HCT116 (cell line): ENCODE measurements at regions not wholly inside any gene's neighbourhood (a gene's known extent, or its start where the extent isn't known, plus 50 kb on each side); places are given as distances from the start of the nearest gene placed in this dataset.

Experiments
- ATAC-seq: fragments of 200-7000 bp; cut with Tn5 transposase; 2 replicates; pipeline ENCODE4 v1.9.1; 2020; ENCODE audit warnings: mild to moderate bottlenecking, moderate library complexity
- BruUV-seq: library from RNA; stranded (reverse); fragments of 400-500 nt; replicated peaks from 2 replicates; lab custom pipeline; 2021; lab: Mats Ljungman, UMichigan
- CTCF ChIA-PET: fragments of 300-600 bp; sonication (Branson Sonifier 250); formaldehyde crosslinking; loops from one replicate; lab custom pipeline; 2021; ENCODE audit warnings: antibody characterized with exemption; lab: Charles Lee
- POLR2A ChIA-PET: fragments of 300-600, 350-600 bp; sonication (Branson Sonifier 250); formaldehyde crosslinking; loops from one replicate; lab custom pipeline; 2021; ENCODE audit warnings: antibody characterized with exemption; lab: Charles Lee
- RAD21 ChIA-PET, 2 experiments: fragments of 300-600 bp; sonication (Branson Sonifier 250); formaldehyde crosslinking; loops; one replicate each; lab custom pipeline; 2023; ENCODE audit warnings: low total read pairs in 2 of 2; ENCODE audit not compliant: uncharacterized antibody in 2 of 2, unreplicated experiment in 2 of 2, low non-redundant PET in 1 of 2; lab: Charles Lee
- DNase-seq: peaks from one replicate; pipeline ENCODE4 v3.0.0-alpha.2; 2010; ENCODE audit warnings: low read depth, low spot score
- H2AFZ ChIP-seq: fragments of 200-600 bp; shearing (Covaris generic), sonication (generic); 2 replicates; pipeline ENCODE4 v1.6.1; 2017; ENCODE audit warnings: low read depth, mixed run types, mixed read lengths, antibody characterized with exemption, low read length; ENCODE audit not compliant: poor library complexity, severe bottlenecking
- H3K27ac ChIP-seq: 2 replicates; pipeline ENCODE4 v1.5.1; 2012; ENCODE audit warnings: low read depth, low read length
- H3K27me3 ChIP-seq: fragments of 200-600 bp; sonication (generic); 2 replicates; pipeline ENCODE4 v1.6.1; 2016; ENCODE audit warnings: mixed run types, low read length, mixed read lengths; ENCODE audit not compliant: insufficient read depth
- H3K36me3 ChIP-seq, 2 experiments: fragments of 200-500 bp in 1 of 2; fragments of 200-600 bp in 1 of 2; sonication (Bioruptor generic) in 1 of 2; sonication (generic) in 1 of 2; 2 replicates each; pipeline versions ENCODE4 v1.5.1 to v1.6.1; 2014 to 2016; ENCODE audit warnings: low read length in 2 of 2, inconsistent platforms in 1 of 2, mixed read lengths in 1 of 2, mixed run types in 1 of 2; ENCODE audit not compliant: insufficient read depth in 2 of 2, control insufficient read depth in 1 of 2
- H3K4me1 ChIP-seq, 2 experiments: fragments of 200-600 bp in 1 of 2; sonication (generic) in 1 of 2; 2 replicates each; pipeline versions ENCODE4 v1.5.1 to v1.6.1; 2012 to 2017; ENCODE audit warnings: low read length in 2 of 2, inconsistent platforms in 1 of 2, mild to moderate bottlenecking in 1 of 2, mixed read lengths in 1 of 2, mixed run types in 1 of 2, moderate library complexity in 1 of 2; ENCODE audit not compliant: insufficient read depth in 2 of 2, control insufficient read depth in 1 of 2
- H3K4me2 ChIP-seq: fragments of 200-600 bp; sonication (generic); 2 replicates; pipeline ENCODE4 v1.6.1; 2017; ENCODE audit warnings: mixed run types, low read length, mixed read lengths
- H3K4me3 ChIP-seq, 2 experiments: fragments of 200-600 bp in 1 of 2; sonication (generic) in 1 of 2; replicated peaks in 1 of 2; 2 replicates each; pipeline ENCODE4 v1.5.1; 2011 to 2016; ENCODE audit warnings: low read length in 2 of 2, control low read depth in 1 of 2, low read depth in 1 of 2, mild to moderate bottlenecking in 1 of 2, mixed read lengths in 1 of 2, mixed run types in 1 of 2
- H3K79me2 ChIP-seq: fragments of 200-600 bp; sonication (generic); 2 replicates; pipeline ENCODE4 v1.6.1; 2017; ENCODE audit warnings: mild to moderate bottlenecking, mixed run types, low read length, moderate library complexity, mixed read lengths; ENCODE audit not compliant: insufficient read depth
- H3K9ac ChIP-seq: fragments of 200-600 bp; sonication (generic); 2 replicates; pipeline ENCODE4 v1.6.1; 2016; ENCODE audit warnings: low read length, mixed read lengths
- H3K9me2 ChIP-seq: fragments of 200-600 bp; sonication (generic), shearing (Covaris generic); 2 replicates; pipeline ENCODE4 v1.6.1; 2017; ENCODE audit warnings: mixed run types, mild to moderate bottlenecking, moderate library complexity; ENCODE audit not compliant: insufficient read depth
- H3K9me3 ChIP-seq, 2 experiments: fragments of 200-500 bp in 1 of 2; fragments of 200-600 bp in 1 of 2; sonication (Bioruptor generic) in 1 of 2; sonication (generic) in 1 of 2; 2 replicates each; pipeline ENCODE4 v1.6.1; 2014 to 2017; ENCODE audit warnings: low read length in 2 of 2, mixed read lengths in 2 of 2, inconsistent platforms in 1 of 2, low read depth in 1 of 2, mild to moderate bottlenecking in 1 of 2, mixed run types in 1 of 2, moderate library complexity in 1 of 2; ENCODE audit not compliant: control insufficient read depth in 1 of 2, insufficient read depth in 1 of 2
- H4K20me1 ChIP-seq: fragments of 200-600 bp; sonication (generic), shearing (Covaris generic); 2 replicates; pipeline ENCODE4 v1.6.1; 2017; ENCODE audit warnings: mixed run types, mild to moderate bottlenecking, moderate library complexity; ENCODE audit not compliant: insufficient read depth
- CBX3 ChIP-seq: IDR thresholded peaks from 2 replicates; pipeline ENCODE4 v1.6.1; 2012; ENCODE audit warnings: low read depth
- EGR1 ChIP-seq: IDR thresholded peaks from 2 replicates; pipeline ENCODE4 v1.6.1; 2012; ENCODE audit warnings: low read depth
- ELF1 ChIP-seq: IDR thresholded peaks from 2 replicates; pipeline ENCODE4 v1.6.1; 2012; ENCODE audit warnings: low read depth, borderline replicate concordance
- EZH2phosphoT487 ChIP-seq: fragments of 200-600 bp; IDR thresholded peaks from 2 replicates; pipeline ENCODE4 v1.6.1; 2018; ENCODE audit warnings: antibody characterized with exemption, borderline replicate concordance
- FOSL1 ChIP-seq: IDR thresholded peaks from 2 replicates; pipeline ENCODE4 v1.6.1; 2012; ENCODE audit warnings: low read depth
- POLR2A ChIP-seq: IDR thresholded peaks from 2 replicates; pipeline ENCODE4 v1.7.0; 2011; ENCODE audit warnings: borderline replicate concordance; ENCODE audit not compliant: insufficient read depth, insufficient read length; ENCODE audit errors: extremely low read depth
- POLR2AphosphoS5 ChIP-seq: IDR thresholded peaks from 2 replicates; pipeline ENCODE4 v1.6.1; 2011; ENCODE audit warnings: mild to moderate bottlenecking, low read depth, low read length, moderate library complexity
- REST ChIP-seq: IDR thresholded peaks from 2 replicates; pipeline ENCODE4 v1.6.1; 2012; ENCODE audit warnings: low read depth
- SIN3A ChIP-seq: IDR thresholded peaks from 2 replicates; pipeline ENCODE4 v1.6.1; 2012; ENCODE audit warnings: low read depth
- SRF ChIP-seq: IDR thresholded peaks from 2 replicates; pipeline ENCODE4 v1.6.1; 2012; ENCODE audit warnings: low read depth
- TCF7L2 ChIP-seq: IDR thresholded peaks from 2 replicates; pipeline ENCODE4 v1.7.0; 2011; ENCODE audit warnings: borderline replicate concordance, inconsistent platforms; ENCODE audit not compliant: insufficient read depth, insufficient read length; ENCODE audit errors: extremely low read depth
- YY1 ChIP-seq: IDR thresholded peaks from 2 replicates; pipeline ENCODE4 v1.6.1; 2011; ENCODE audit warnings: low read length, low read depth, moderate library complexity, mild to moderate bottlenecking; ENCODE audit not compliant: insufficient replicate concordance; ENCODE audit errors: extremely low read depth
- ZNF274 ChIP-seq: fragments of 200-500 bp; sonication (Bioruptor generic); IDR thresholded peaks from 2 replicates; pipeline ENCODE4 v1.6.1; 2014; ENCODE audit warnings: mild to moderate bottlenecking, low read depth, low read length, inconsistent platforms
- intact Hi-C: fragments of 100-400 bp; cut with micrococcal nuclease; formaldehyde crosslinking; loops from 2 replicates; pipeline ENCODE4 v1.10.0; 2022
- TF ChIP-seq, protein P1 (sequence below): IDR thresholded peaks from 2 replicates; pipeline ENCODE4 v1.6.1; 2012
- TF ChIP-seq, protein P2 (sequence below), 3 experiments: fragments of 200-600 bp in 1 of 3; sonication (generic) in 1 of 3; IDR thresholded peaks in 2 of 3; conservative IDR thresholded peaks in 1 of 3; 2 replicates each; pipeline ENCODE4 v1.5.1; 2012 to 2017; ENCODE audit warnings: low read depth in 2 of 3, low read length in 2 of 3, antibody characterized with exemption in 1 of 3, borderline replicate concordance in 1 of 3, control low read depth in 1 of 3, mild to moderate bottlenecking in 1 of 3, mixed read lengths in 1 of 3, mixed run types in 1 of 3, moderate library complexity in 1 of 3; ENCODE audit not compliant: insufficient read depth in 1 of 3

DNA sequence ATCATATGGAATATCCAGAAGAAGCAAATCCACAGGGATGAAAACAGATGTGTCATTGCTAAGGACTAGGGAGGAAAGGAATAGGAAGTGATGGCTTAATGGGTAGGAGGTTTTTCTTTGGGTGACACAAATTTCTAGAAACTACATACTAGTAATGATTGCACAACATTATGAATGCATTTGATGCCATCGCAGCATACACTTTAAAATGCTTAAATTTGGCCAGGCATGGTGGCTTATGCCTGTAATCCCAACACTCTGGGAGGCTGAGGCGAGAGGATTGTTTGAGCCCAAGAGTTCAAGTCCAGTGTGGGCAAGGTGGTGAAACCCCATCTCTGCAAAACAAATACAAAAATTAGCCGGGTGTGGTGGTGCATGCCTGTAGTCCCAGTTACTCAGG is 1370.8 kb downstream of the AACS start:
- POLR2A ChIA-PET, result no interaction called here
- H2AFZ ChIP-seq, result no peak overlapping the region
- no peaks in the 10 kb centered on the region for H3K9me2 ChIP-seq
- H3K4me2 ChIP-seq, result no peak overlapping the region
- CTCF ChIA-PET, result no interaction called here
- H3K79me2 ChIP-seq, result no peaks in the 10 kb centered on the region
- ATAC-seq, result no peak
- no peak overlapping the region for H3K9ac ChIP-seq
- no peak overlapping the region for H3K4me3 ChIP-seq
- H3K36me3 ChIP-seq, result no peaks in the 10 kb centered on the region
- H3K9me3 ChIP-seq, result peaks cover 5 to 22% of the 10 kb centered on the region in 2 experiments; a peak in 2 of 4 replicates
- H3K27me3 ChIP-seq, result no peaks in the 10 kb centered on the region
- DNase-seq, result no peak
- H3K27ac ChIP-seq, result no peak overlapping the region
- no peak for TF ChIP-seq EGR1
- TF ChIP-seq POLR2A, result no peak
- TF ChIP-seq CBX3, result no peak
- no peak for TF ChIP-seq SRF
- TF ChIP-seq ELF1, result no peak
- no peak for TF ChIP-seq SIN3A
- TF ChIP-seq YY1, result no peak
- TF ChIP-seq, protein P1, sequence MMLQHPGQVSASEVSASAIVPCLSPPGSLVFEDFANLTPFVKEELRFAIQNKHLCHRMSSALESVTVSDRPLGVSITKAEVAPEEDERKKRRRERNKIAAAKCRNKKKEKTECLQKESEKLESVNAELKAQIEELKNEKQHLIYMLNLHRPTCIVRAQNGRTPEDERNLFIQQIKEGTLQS, result no peak
- TF ChIP-seq EZH2phosphoT487, result no peak
- TF ChIP-seq TCF7L2, result no peak
- RAD21 ChIA-PET, result no interaction called here
- BruUV-seq, result no TSS peak
- H4K20me1 ChIP-seq, result no peaks in the 10 kb centered on the region
- H3K4me1 ChIP-seq, result no peaks in the 10 kb centered on the region
- intact Hi-C loops, result no loop called here

DNA sequence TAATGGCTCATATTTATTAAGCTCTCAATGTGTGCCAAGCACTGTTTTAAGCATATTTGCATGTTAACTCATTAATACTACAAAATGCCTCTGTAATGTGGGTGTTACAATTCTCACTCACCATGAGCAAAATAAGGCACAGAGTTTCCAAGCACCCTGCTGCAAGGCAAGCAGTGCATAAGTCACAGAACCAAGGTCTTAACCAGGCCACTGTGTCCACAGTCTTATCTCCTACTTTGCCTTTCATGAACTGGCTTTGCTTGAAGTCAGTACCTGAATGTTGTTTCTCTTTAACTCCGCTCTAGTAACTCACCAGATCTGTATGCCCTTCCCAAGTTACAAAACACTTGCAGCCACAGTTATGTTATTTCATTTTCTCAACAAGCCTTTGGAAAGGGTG is 1372.7 kb downstream of the AACS start:
- ATAC-seq (no peak), DNase-seq (no peak)
- Histone ChIP-seq H3K27ac (no peak overlapping the region), H3K4me3 (no peak overlapping the region), H4K20me1 (no peaks in the 10 kb centered on the region), H3K36me3 (no peaks in the 10 kb centered on the region), H3K9me3 (peaks cover 6 to 18% of the 10 kb centered on the region in 2 experiments; a peak in 2 of 4 replicates), H2AFZ (no peak overlapping the region), H3K4me2 (no peak overlapping the region), H3K9me2 (no peaks in the 10 kb centered on the region), H3K9ac (no peak overlapping the region), H3K79me2 (no peaks in the 10 kb centered on the region), H3K4me1 (no peaks in the 10 kb centered on the region), H3K27me3 (no peaks in the 10 kb centered on the region)
- no peak for TF ChIP-seq YY1
- no peak for TF ChIP-seq ZNF274
- TF ChIP-seq, protein P2, sequence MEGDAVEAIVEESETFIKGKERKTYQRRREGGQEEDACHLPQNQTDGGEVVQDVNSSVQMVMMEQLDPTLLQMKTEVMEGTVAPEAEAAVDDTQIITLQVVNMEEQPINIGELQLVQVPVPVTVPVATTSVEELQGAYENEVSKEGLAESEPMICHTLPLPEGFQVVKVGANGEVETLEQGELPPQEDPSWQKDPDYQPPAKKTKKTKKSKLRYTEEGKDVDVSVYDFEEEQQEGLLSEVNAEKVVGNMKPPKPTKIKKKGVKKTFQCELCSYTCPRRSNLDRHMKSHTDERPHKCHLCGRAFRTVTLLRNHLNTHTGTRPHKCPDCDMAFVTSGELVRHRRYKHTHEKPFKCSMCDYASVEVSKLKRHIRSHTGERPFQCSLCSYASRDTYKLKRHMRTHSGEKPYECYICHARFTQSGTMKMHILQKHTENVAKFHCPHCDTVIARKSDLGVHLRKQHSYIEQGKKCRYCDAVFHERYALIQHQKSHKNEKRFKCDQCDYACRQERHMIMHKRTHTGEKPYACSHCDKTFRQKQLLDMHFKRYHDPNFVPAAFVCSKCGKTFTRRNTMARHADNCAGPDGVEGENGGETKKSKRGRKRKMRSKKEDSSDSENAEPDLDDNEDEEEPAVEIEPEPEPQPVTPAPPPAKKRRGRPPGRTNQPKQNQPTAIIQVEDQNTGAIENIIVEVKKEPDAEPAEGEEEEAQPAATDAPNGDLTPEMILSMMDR (IDR thresholded peaks at IDR 0.05 in 2 of 3, conservative IDR thresholded peaks at IDR 0.05 in 1 of 3; ENCODE audit: borderline replicate concordance in 1 of 3, insufficient read depth in 1 of 3, low read depth in 2 of 3, low read length in 2 of 3), result no peak
- no peak for TF ChIP-seq SIN3A
- no peak for TF ChIP-seq ELF1
- TF ChIP-seq FOSL1, result no peak
- TF ChIP-seq POLR2AphosphoS5, result no peak
- TF ChIP-seq REST, result no peak
- CTCF ChIA-PET, result no interaction called here
- POLR2A ChIA-PET, result no interaction called here
- RAD21 ChIA-PET, result no interaction called here
- no TSS peak for BruUV-seq
- intact Hi-C loops, result no loop called here
